Testis (tissue), 2 donors: ENCODE measurements at regions not wholly inside any gene's neighbourhood (a gene's known extent, or its start where the extent isn't known, plus 50 kb on each side); places are given as distances from the start of the nearest gene placed in this dataset.

Experiments used
- DNase-seq: peaks from one replicate; pipeline ENCODE4 v3.0.0-alpha.2; 2019
- H3K27ac ChIP-seq, 2 donors: fragments of 200-600 bp; sonication (generic); one replicate each; pipeline ENCODE4 v1.5.1; 2019
- H3K27me3 ChIP-seq: fragments of 200-600 bp; sonication (generic); one replicate; pipeline ENCODE4 v1.5.1; 2019
- H3K36me3 ChIP-seq: fragments of 200-600 bp; sonication (generic); one replicate; pipeline ENCODE4 v1.5.1; 2017; ENCODE audit warnings: low read depth; ENCODE audit errors: missing control alignments
- H3K4me1 ChIP-seq: fragments of 200-600 bp; sonication (generic); one replicate; pipeline ENCODE4 v1.5.1; 2019
- H3K4me3 ChIP-seq, 2 donors: fragments of 200-600 bp; sonication (generic); one replicate each; pipeline ENCODE4 v1.5.1; 2017 to 2019
- H3K9me3 ChIP-seq: fragments of 200-600 bp; sonication (generic); one replicate; pipeline ENCODE4 v1.5.1; 2017
- CTCF ChIP-seq, 3 experiments: fragments of 450-650 bp in 2 of 3; fragments of 200-600 bp in 1 of 3; sonication (generic) in 1 of 3; IDR thresholded peaks; one replicate each; pipeline ENCODE4 v1.5.1; 2016 to 2019; ENCODE audit warnings: antibody characterized with exemption in 3 of 3, mild to moderate bottlenecking in 2 of 3, moderate library complexity in 1 of 3
- POLR2A ChIP-seq: fragments of 450-650 bp; IDR thresholded peaks from one replicate; pipeline ENCODE4 v1.6.1; 2017; ENCODE audit warnings: antibody characterized with exemption, mild to moderate bottlenecking, moderate library complexity
- WGBS, 2 donors: methylation state at CpG; one replicate each; pipeline ENCODE4 v1.1.5; 2018; 5-methylcytosine and 5-hydroxymethylcytosine counted together
- intact Hi-C: fragments of 100-400 bp; cut with DNase I; formaldehyde crosslinking; loops from one replicate; pipeline ENCODE4 v1.15.1; 2023; ENCODE audit warnings: low total_unique reads
- small RNA-seq, 2 donors: library from RNA; depleted of rRNA; stranded (forward); fragments of <200 nt; gene quantifications; one replicate each; pipeline ENCODE3, GENCODE V24; 2016

- no peaks in the 10 kb centered on the region for H3K9me3 ChIP-seq
- H3K36me3 ChIP-seq: no peaks in the 10 kb centered on the region
- TF ChIP-seq CTCF (IDR thresholded peaks at IDR 0.05) (no peak), POLR2A (no peak)
- H3K4me1 ChIP-seq: no peaks in the 10 kb centered on the region
- DNase-seq: peak; percentile 21
- intact Hi-C loops: no loop called here
- H3K27me3 ChIP-seq: no peaks in the 10 kb centered on the region
- 59 to 69% methylated on average over 12 of the region's 12 CpGs for WGBS, 2 donors
- H3K4me3 ChIP-seq: no peak overlapping the region
- H3K27ac ChIP-seq: peak overlapping the region; percentile 31 to 51
Observed at GRCh38 chr10:31268444-31269303, 50.3 kb upstream of the ZEB1 start.

Small RNA genes lying in the stretch of these regions (small RNA-seq; reads per million reads assigned to genes)
- gene RNA5SP309: 0 reads per million in 2 donors
